Activated T-cell treated with anti-CD3 and anti-CD28 coated beads, Interleukin-2, amount 50 U/mL, for 48 hours (primary cell): ENCODE measurements at regions not wholly inside any gene's neighbourhood (a gene's known extent, or its start where the extent isn't known, plus 50 kb on each side); places are given as distances from the start of the nearest gene placed in this dataset.

Experiments
- DNase-seq, 2 experiments: peaks; one replicate each; pipeline ENCODE4 v3.0.0-alpha.2; 2020

DNA sequence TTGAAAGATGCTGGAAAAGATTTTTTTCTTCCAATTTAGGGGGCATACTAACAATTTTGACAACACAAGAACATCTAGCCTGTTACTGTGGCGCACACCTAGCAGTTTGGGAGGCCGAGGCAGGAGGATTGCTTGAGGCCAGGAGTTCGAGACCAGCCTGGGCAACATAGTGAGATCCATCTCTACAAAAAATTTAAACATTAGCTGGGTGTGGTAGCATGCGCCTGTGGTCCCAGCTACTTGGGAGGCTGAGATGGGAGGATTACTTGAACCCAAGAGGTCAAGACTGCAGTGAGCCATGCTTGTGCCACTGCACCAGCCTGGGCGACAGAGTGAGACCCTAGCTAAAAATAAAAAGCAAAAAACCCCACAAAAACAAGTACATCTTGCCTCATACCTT lies 168.8 kb downstream of the TANC2 start:
- DNase-seq, result no peak

DNA sequence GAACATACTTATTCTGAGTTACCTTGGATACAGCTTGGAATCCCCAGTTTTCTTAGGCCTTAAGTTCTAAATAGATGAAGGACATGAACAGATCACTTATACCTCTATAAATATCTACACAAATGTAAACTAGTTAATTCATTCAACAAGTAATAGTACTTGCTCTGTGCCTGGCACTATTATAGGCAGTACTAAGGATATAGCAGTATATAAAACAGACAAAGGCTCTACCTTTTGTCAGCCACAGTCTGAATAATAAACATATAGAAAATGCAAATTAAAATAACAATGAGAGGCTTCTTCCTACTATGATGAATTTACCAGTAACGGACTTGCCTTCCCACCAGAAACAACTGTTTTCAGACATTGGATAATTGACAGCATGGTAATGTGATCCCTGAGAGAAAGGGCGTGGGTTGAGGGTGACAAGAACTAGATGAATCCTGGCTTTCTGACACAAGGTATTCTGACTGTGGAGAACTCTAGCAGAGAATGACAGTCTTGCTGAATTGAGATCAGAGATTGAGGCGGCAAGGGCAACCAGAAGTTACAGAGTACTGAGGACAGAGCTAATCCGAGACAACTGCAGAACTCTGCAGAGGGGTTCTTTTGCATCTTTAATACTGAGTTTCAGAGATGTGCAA lies 170.5 kb downstream of the TANC2 start:
- no peak for DNase-seq

DNA sequence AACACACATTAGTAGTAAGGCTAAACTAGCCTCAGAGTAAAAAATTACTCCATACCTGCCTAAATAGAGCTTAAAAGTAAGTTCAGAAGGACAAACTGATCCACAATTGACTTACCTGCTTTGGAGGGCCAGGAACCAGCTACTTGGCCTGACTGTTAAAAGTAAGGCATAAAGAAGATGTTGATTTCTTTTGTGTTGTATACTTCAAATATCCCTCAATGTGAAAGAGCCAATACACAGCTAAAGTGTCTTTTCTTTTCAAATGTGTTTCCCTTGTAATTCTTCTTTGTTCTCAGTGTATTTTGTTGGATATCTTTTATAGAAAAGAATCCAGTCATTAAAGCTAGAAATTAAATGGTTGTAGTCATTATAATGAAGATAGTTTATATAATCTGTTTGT lies 171.1 kb downstream of the TANC2 start:
- no peak for DNase-seq

DNA sequence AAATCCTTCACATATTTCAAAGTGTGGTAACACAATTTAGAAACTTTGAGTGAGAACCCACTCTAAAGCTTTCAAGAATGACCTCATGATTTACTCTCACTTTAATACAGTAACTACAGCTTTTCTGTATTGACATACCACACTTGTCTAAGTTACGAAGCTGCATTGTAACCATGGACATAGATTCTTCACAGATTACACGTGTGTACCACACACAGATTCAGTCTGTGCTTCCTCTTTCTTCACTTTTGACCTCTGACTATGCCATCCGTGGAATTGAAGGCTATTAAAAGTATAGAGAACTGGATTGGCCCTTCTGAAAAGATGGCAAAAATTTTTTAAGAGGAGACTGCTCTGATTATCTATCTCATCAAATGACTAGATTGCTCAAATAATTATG lies 172.7 kb downstream of the TANC2 start:
- DNase-seq, result no peak

DNA sequence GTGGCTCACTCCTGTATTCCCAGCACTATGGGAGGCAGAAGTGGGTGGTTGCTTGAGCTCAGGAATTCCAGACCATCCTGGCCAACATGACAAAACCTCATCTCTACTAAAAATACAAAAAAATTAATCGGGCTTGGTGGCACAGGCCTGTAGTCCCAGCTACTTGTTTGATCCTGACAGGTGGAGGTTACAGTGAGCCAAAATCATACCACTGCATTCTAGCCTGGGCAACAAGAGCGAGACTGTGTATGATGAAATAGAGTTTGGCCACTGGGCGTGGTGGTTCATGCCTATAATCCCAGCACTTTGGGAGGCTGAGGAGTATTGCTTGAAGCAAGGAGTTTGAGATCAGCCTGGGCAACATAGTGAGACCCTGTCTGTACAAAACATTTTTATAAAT lies 173.3 kb downstream of the TANC2 start:
- no peak for DNase-seq

DNA sequence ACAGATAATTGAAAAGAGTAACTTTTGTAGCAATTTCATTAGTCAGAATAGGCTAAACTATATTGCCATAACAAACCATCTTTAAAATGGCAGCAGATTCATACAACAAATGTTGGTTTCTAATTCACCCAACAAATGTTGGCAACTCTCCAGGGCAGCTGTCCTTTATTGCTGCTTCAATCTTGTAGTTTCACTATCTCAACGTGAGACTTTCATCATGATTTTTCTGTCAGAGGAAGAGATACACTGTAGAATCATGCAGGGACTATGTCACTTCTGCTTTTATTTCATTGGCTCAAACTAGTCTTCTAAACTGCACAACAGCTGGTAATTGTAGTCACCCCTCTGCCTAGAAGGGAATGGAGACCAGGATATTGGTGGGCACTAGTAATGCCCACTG lies 174.2 kb downstream of the TANC2 start:
- DNase-seq, result no peak

DNA sequence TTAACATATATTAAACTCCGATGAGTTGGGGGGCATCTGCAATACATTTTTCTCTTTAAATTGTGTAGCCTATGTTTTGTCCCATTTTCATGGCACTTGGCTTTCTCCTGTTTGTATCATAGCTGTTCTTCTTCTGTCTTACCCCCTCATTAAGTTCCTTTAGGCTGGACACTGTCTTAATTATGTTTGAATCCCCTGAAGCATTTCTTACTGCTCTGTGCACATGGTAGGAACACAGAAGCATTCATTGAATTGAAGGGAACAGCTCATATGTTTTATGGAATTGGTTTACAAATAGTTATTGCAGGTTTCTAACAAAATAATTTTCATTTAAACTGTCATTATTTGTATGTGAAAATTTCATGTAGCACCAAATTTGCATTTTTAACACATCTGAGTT lies 176.8 kb downstream of the TANC2 start:
- no peak for DNase-seq

DNA sequence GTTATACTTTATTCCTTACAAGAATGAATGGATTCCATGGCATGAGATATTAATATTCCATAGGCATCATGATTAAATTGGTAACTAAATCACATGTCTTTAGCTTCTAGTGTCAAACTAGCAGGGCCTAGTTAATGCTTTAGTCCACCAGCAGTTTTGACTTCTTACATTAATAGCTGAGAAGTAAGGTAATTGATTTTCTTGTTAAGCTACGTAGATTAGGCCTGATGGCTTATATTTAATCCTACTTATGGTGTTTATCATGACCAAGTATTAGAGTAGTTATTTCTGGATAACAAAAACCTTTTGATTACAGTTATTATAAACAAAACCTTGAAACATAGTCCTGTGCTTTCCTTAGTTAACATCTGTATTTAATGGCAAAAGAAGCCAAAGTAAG lies 184.5 kb downstream of the TANC2 start:
- no peak for DNase-seq

DNA sequence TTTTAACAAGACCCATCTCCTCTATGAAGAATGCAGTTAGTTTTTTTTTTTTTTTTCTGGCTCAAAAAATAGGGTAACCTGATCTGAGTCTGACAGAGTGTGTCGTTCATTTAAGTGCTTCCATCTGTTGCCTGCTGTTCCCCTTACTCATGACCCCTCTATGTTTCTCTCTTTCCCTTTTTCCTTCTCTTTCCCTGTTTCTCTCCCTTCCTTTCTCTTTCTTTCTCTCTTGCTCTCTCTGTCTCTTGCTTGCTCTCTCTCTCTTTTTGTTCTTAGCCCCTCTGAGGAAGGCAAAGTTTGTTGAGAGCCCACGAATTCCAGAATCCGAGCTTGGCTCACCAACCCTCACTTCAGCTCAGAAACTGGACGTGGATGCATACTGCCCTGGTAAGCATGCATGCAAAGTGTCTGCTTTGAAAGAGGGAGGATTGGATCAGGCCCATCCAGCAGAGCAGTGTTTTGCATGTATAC lies 185.0 kb downstream of the TANC2 start:
- DNase-seq, result no peak

DNA sequence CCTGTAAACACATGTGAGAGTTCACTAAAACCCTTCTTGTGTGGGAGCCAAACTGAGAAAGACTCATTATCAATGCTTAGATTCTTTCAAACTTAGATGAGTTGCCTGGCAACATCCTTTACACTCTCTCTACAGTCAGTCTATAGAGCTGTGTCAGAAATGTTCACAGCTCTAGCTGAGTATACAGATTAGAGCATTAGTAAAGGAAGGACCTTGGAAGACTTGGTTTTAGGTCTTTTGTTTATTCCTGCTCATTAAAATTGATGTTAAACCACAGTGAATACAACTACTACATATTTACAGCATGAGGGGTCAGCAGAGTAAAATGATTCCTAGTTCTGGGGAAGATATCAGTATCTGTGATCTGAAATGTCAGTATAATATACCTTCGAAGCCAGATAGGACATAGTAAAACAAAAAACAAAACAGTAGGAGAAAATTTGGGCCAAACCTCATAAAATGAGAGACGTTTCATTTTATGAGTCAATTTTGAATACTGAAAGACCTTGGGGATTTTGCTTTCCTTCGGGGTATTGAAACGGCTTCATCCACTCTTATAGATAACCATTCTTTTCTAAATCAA lies 186.0 kb downstream of the TANC2 start:
- no peak for DNase-seq

DNA sequence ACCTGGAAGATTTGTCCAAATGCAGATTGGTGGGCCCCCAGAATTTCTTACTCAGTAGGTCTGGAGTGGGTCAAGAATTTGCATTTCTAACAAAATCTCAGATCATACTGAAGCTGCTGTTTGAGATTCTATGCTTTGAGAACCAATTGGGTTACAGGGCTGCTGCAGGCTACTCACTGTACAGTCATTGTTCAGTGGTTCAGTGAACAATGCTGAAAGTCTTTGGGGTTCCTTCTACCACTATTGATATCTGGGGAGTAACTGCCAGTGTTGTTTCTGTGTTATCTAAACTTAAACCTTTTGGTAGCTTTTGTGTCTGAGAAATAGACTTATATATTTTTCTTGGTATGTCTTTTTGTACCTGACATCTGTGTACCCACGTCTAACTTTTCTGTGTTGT lies 187.5 kb downstream of the TANC2 start:
- no peak for DNase-seq

DNA sequence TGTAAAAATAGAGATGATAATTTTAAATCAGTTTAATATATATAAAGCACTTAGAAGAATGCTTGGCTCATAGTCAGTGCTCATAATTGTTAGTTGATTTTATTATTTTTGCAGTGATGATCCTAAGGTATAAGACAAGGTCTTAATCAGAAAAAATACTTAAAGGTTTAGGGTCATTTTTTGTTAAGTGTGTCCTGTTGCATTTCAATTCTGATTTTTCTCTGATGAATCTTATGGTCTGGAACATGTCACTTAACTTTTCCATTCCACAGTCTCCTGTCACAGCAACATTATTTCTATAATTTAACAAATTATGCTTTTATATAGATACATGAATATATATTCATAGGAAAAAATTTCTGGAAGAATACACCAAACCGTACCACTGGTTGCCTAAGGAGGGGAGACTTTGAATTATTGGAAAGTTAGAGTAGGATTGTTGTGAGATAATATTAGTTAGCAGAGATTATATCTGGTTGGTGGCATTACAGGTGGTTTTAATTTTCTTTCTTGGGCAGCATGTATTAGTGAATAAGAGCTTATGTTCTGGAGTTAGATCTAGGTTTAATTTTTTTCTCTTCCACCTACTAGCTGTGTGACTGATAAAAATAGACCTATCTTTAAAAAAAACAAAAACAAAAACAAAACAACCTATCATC lies 188.7 kb downstream of the TANC2 start:
- no peak for DNase-seq

DNA sequence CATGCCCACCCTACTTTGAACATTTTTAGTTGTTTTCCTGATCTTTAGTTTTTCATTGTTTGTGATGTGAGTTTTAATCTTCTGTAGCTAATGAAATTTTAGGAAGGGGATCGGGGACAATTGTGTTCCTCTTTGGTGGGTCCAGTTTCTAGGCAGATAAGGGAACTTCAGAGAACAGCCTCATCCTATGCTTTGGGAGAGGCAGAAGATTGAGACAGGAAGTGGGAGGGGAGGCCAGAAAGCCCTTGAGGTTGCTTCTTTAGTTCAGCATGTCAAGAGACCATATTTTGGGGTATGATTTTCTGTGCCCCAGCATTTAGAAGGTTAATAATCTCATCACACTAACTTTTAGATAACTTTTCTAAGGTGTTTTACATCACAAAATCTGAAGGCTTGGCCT lies 191.0 kb downstream of the TANC2 start:
- no peak for DNase-seq

DNA sequence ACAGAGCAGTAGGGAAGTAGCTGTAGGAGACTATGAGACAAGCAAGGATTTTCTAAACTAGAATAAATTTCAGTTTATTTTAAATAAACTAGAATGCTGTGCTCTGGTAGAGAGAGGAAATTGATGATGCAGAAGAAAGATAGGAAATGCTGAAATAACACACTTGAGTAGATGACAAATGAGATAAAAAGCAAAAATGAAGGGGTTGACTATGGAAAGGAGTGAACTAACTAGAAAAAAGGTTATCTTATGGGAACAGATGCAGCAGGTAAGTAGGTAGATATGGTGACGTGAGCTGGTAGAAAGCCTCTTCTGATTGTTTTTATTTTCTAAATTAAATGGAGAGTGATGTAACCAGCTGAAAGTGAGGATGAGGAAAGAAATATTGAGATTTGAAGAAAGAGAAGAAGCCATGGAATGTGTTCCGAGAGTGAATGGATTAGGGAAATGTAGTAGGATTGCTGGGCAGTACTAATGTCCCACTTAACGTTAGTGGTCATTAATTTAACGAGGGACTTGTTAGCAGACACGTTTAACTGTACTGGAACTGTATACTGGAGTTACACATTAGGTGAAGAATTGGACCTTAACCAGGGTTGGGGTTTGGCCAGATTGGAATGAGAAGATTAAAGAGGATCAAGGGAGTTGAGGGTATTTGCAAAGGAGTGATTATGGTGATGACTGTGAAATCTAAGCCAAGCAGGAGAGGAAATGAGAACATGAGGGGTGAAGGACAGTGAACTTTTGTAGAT lies 196.5 kb downstream of the TANC2 start:
- no peak for DNase-seq

DNA sequence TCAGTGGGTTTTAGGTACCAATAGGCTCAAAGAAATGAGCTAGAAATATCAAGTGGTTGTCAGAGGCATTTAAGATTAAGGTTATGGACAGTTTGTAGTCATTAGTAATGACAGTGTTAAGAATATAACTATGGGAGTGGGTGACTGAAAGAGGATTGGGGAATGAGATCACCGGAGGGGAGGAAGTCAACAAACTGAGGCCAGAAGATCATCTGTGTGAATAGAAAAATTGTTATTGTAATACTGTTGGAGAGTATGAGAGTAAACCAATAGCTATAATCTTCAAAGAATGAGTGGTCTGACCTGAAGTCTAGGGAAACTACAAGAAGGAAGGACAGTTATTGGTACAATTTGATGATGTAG lies 197.1 kb downstream of the TANC2 start:
- DNase-seq, result no peak

DNA sequence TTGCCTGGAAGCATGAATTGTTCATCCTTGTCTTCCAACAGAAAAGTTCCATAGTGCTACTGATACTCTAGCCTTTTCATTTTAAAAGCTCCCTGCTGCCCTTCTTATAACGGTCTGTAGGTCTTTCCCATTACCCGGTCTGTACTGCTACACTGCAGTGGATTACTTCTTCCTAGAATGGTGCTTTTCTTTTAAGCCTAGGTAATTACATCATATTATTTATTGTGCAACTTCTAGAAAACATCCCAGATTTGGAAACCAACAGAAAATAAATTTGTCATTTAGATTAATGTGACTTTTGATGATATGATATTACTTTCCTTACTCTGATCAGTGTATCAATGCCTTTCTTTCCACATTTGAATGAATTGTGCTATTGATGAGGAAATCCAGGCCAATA lies 199.4 kb downstream of the TANC2 start:
- no peak for DNase-seq

DNA sequence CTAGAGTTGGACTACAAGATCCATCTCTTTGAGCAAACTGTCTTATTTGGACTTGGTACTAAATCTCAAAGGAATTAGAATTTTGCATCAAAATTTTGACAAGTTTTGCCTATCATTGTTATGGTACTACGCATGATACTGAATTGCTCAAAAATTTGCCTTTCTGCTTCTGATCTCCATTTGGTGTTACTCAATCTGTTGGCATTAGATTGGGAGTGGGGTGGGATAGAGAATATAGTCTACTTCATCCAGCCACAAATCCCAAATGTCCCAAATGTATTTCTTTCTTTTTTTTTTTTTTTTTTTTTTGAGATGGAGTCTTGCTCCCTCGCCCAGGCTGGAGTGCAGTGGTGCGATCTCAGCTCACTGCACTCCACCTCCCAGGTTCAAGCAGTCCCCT lies 204.8 kb downstream of the TANC2 start:
- DNase-seq, result no peak

DNA sequence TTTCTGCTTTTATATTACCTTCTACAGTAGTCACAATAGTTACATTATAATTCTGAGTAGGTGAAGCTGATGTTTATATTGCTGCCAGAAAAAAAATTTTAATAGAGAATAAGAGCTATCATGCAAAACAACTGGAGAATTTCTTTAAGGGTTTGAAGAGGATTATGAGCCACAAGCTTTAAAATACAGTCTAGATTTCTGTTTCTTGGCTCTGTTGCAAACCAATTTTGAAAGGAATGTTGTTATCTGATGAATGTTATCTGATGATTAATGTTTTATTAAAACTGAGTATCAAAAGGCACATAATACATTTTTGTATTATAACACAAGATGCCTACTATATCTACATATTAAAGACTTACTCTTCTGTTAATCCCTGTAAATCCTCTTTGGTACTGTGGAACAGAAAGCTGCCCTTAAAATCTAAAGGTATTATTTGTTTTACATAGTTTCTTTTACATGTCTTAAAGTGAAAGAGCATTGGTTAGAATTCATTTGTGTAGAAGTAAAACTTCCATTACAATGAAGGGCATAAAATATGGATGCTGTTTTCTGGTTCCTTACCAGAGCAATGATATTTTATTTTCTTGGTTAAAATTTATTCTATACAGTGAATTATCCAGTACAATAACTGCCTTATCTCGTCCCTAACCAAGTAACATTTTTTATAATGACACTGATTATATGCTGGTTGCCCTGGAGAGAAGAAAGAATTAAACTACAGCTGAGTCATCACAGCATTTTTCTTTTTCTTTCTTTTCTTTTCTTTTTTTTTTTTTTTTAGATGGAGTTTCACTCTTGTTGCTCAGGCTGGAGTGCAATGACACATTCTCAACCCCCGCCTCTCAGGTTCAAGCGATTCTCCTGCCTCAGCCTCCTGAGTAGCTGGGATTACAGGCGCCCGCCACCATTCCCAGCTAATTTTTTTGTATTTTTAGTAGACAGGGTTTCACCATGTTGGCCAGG lies 205.7 kb downstream of the TANC2 start:
- no peak for DNase-seq

DNA sequence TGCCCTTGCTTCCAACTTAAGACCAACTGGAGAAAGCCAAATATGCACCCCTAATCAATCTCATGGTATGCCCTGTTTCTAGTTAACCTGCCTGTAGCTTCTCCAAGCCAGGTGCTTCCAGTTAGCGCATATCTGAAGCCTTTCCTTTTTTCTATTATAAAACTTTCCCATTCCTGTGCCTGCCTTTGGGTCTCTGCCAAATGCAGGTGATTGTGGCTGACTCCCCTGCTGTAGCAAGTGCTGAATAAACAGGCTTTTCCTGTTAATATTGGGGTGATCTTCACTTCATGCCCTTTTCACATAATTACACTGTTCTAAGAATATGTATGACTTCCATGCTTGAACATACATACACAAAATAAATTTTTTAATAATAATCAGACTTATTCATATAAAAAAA lies 207.4 kb downstream of the TANC2 start:
- no peak for DNase-seq

DNA sequence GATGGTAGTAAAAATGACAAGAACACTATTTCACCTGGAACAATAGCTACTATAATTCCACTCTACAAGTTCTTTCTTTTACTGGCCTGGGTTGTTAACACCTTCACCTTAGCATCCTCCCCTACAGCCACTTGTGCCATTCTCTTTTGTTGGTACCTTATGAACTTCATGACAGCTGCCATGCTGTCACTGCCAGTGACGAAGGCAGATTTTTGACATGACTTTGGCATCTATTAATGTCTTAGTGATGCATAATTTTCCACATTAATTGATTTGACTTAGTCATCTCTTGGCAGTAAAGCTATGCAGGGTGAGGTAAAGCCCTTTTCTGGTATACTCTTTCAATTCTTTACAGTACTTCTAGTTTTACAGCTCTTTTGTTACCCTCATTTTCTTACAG lies 207.9 kb downstream of the TANC2 start:
- no peak for DNase-seq

DNA sequence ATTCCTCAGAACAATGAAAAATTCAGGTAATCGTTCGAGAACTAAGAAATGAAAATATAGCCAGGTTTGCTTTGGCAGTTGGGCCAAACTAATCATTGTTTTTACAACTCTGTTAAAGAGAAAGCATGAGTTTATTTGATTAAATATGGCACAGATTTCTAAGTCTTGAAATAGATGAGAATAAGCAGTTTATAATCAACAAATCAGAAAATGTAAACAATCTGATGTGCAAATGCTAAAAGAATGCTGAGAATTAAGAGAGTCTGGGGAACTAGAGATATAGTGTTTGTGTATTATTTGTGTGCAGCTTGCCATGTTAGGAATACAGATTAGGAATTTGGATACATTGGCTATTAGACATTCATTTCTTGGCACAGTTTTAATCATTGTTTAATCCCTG lies 212.5 kb downstream of the TANC2 start:
- no peak for DNase-seq

DNA sequence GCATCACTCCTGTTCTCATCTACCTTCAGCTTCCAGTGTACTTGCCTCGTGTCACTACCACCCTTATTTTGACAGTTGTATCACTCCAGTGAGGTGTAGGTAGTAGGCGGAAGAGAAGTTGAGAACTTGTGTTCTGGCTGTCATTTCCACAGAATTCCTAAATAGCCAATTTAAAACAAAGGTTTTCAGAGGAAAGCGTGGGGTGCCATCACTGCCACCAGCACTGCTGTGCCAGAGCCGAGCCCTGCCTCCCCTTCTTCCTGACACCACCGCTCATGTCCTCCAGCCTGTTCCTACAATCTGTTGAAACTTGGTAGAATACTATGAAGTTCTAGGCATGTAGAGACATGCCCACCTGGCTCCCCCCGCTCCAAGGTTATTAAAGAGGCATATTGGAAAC lies 215.8 kb downstream of the TANC2 start:
- DNase-seq, result no peak

DNA sequence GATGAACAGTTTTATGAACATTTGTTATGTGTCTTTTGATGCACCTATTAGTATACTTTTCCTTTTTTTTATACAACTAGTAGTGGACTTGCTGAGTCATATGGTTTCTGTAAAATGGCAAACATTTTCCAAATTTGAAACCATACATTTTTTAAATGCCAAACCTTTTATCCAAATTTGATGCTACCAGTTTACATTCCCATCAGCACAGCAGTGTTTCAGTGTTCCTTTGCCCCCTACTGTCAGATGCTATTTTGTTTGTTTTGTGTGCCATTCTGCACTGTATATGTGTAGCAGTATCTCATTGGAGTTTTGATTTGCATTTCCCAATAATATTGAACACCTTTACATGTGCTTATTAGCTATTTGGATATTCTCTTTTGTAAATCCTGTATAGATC lies 219.4 kb downstream of the TANC2 start:
- no peak for DNase-seq
